Transverse colon (tissue), 4 donors: ENCODE measurements at regions not wholly inside any gene's neighbourhood (a gene's known extent, or its start where the extent isn't known, plus 50 kb on each side); places are given as distances from the start of the nearest gene placed in this dataset.
"Not testable (repeated sequence)": the region's sequence is repeated elsewhere in the genome, so short reads cannot be mapped to it uniquely, and the experiment has no call there.

Experiments
- DNase-seq: peaks from one replicate; pipeline ENCODE4 v3.0.0-alpha.2; 2019
- H3K27ac ChIP-seq, 4 donors: fragments of 200-600 bp; sonication (generic); 2 replicates each; pipeline ENCODE4 v1.5.1; 2016 to 2018; ENCODE audit warnings: inconsistent platforms in 4 of 4
- H3K27me3 ChIP-seq: fragments of 200-600 bp; sonication (generic); 2 replicates; pipeline ENCODE4 v1.5.1; 2017; ENCODE audit warnings: inconsistent platforms
- H3K36me3 ChIP-seq, 4 donors: fragments of 200-600 bp; sonication (generic); 2 replicates each; pipeline ENCODE4 v1.5.1; 2017 to 2019; ENCODE audit warnings: inconsistent platforms in 4 of 4
- H3K4me1 ChIP-seq, 4 donors: fragments of 200-600 bp; sonication (generic); 2 replicates each; pipeline ENCODE4 v1.5.1; 2017 to 2020; ENCODE audit warnings: inconsistent platforms in 4 of 4
- H3K4me3 ChIP-seq, 4 donors: fragments of 200-600 bp; sonication (generic); 1 replicate in 1 of 4; 2 replicates in 3 of 4; pipeline versions ENCODE4 v1.5.1 to v1.6.1; 2017 to 2019; ENCODE audit warnings: inconsistent platforms in 4 of 4
- H3K9me3 ChIP-seq, 2 donors: fragments of 200-600 bp; sonication (generic); 2 replicates each; pipeline ENCODE4 v1.5.1; 2017 to 2019; ENCODE audit warnings: inconsistent platforms in 2 of 2
- EP300 ChIP-seq: sonication (generic); formaldehyde crosslinking; IDR thresholded peaks from one replicate; pipeline ENCODE4 v1.6.1; 2017; ENCODE audit warnings: antibody characterized with exemption, low read depth
- POLR2A ChIP-seq: fragments of 450-650 bp; IDR thresholded peaks from one replicate; pipeline ENCODE4 v1.6.1; 2016; ENCODE audit warnings: antibody characterized with exemption, mild to moderate bottlenecking, moderate library complexity
- POLR2AphosphoS5 ChIP-seq, 3 donors: sonication (generic); formaldehyde crosslinking; IDR thresholded peaks; one replicate each; pipeline ENCODE4 v1.6.1; 2016; ENCODE audit warnings: antibody characterized with exemption in 3 of 3
- WGBS, 2 donors: methylation state at CpG; one replicate each; pipeline ENCODE4 v1.1.5; 2018; ENCODE audit warnings: low coverage in 1 of 2; 5-methylcytosine and 5-hydroxymethylcytosine counted together
- in situ Hi-C, 4 donors: fragments of 200-750 bp; cut with MboI; loops; one replicate each; pipeline versions ENCODE4 v1.15.0 to v1.15.1; 2017; ENCODE audit warnings: low sequenced_read_pairs in 3 of 4, low pct_ligation_motif_present in 1 of 4, low pct_unique_long_range_greater_than_20kb in 1 of 4
- intact Hi-C: fragments of 100-400 bp; cut with DNase I; formaldehyde crosslinking; loops from one replicate; pipeline ENCODE4 v1.15.1; 2023; ENCODE audit warnings: low total_unique reads
- TF ChIP-seq, protein P1 (sequence below), 5 experiments: fragments of 200-600 bp in 3 of 5; fragments of 450-650 bp in 2 of 5; sonication (generic) in 3 of 5; IDR thresholded peaks; 1 replicate in 2 of 5; 2 replicates in 3 of 5; pipeline ENCODE4 v1.5.1; 2016 to 2017; ENCODE audit warnings: antibody characterized with exemption in 5 of 5, inconsistent platforms in 3 of 5, mild to moderate bottlenecking in 2 of 5, moderate library complexity in 1 of 5

DNA sequence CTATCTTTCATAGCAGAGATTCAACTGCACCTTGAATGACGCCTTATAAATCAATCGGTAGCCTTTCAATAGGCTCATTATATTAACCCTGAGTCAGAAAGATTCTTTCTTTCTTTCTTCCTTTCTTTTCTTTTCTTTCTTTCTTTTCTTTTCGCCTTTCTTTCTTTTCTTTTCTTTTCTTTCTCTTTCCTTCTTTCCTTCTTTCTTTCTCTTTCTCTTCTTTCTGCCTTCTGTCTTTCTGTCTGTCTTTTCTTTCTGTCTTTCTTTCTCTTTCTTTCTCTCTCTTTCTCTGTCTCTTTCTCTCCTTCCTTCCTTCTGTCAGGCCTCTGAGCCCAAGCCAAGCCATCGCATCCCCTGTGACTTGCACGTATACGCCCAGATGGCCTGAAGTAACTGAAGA, 86.0 kb upstream of the CLINT1 start:
- intact Hi-C loops, result no loop called here
- Histone ChIP-seq H3K36me3 (no peaks in the 10 kb centered on the region), H3K4me3 (no peak overlapping the region), H3K4me1 (peaks cover 0 to 8% (median 4%) of the 10 kb centered on the region in 4 donors), H3K27me3 (no peaks in the 10 kb centered on the region), H3K27ac (no peak overlapping the region), H3K9me3 (no peaks in the 10 kb centered on the region)
- TF ChIP-seq POLR2AphosphoS5 (IDR thresholded peaks at IDR 0.05), result no peak
- no peak for TF ChIP-seq POLR2A
- no peak for TF ChIP-seq EP300
- TF ChIP-seq, protein P1, sequence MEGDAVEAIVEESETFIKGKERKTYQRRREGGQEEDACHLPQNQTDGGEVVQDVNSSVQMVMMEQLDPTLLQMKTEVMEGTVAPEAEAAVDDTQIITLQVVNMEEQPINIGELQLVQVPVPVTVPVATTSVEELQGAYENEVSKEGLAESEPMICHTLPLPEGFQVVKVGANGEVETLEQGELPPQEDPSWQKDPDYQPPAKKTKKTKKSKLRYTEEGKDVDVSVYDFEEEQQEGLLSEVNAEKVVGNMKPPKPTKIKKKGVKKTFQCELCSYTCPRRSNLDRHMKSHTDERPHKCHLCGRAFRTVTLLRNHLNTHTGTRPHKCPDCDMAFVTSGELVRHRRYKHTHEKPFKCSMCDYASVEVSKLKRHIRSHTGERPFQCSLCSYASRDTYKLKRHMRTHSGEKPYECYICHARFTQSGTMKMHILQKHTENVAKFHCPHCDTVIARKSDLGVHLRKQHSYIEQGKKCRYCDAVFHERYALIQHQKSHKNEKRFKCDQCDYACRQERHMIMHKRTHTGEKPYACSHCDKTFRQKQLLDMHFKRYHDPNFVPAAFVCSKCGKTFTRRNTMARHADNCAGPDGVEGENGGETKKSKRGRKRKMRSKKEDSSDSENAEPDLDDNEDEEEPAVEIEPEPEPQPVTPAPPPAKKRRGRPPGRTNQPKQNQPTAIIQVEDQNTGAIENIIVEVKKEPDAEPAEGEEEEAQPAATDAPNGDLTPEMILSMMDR (IDR thresholded peaks at IDR 0.05), result no peak
- DNase-seq, result no peak
- 89 to 93% methylated on average over 4 to 6 of the region's 6 CpGs for WGBS, 2 donors
- in situ Hi-C loops, result loop anchor here in 2 of 4 donors (10.0 to 25.0 kb wide), 2 partner anchors 130 to 133 kb away; no protein-coding TSS in a partner anchor

DNA sequence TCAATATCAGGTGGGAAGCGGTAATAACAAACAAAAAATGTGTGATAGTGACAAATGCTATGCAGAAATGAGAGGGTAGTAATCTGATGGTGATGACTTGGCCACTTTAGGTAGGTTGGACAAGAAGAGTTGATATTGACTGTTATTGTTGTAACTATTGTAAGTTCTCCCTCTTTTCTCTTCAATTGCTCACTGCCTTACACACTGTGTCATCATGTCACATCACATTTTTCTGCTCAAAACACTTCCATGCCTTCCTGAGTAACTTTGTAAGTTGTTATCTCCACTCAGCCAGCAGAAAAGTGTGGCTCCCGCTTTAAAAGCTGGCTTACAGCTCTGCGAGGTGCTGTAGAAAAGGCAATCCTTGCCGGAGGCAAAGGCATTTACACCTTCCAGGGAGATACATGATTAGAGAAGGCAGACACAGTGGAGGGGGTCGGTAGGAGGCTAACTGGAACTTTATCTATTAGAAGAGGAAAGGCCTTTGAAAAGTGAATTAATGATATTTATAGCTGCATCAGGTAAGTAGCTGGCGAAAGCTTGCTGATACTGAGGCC, 85.2 kb upstream of the CLINT1 start:
- in situ Hi-C loops, result loop anchor here in 2 of 4 donors (10.0 to 25.0 kb wide), 2 partner anchors 129 to 132 kb away; no protein-coding TSS in a partner anchor
- intact Hi-C loops, result no loop called here
- H3K36me3 ChIP-seq, result no peaks in the 10 kb centered on the region

DNA sequence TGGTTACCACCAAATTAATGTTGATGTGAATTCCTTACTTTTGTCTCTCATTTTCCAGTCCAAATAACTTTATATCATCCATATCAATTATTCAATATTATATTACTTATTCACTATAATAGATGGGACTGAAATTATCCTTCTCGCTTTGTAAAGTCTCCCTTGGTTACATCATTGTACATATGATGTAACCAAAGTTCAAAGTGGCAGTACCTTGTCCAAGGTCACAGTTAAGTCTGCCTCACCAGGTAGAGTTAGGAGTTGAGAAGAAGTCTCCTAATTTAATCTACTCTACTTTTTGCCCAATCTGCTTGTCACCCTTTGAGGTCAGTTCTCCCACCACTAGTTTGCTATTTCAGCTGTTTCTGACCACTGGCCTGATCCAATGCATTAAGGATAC, 83.7 kb upstream of the CLINT1 start:
- Histone ChIP-seq H3K4me3 (no peak overlapping the region), H3K4me1 (no peaks in the 10 kb centered on the region), H3K9me3 (no peaks in the 10 kb centered on the region), H3K27ac (no peak overlapping the region), H3K27me3 (no peaks in the 10 kb centered on the region), H3K36me3 (no peaks in the 10 kb centered on the region)
- TF ChIP-seq EP300 (no peak), POLR2A (no peak), POLR2AphosphoS5 (IDR thresholded peaks at IDR 0.05) (no peak)
- TF ChIP-seq, protein P1 (IDR thresholded peaks at IDR 0.05), result no peak
- in situ Hi-C loops, result loop anchor here in 2 of 4 donors (10.0 to 25.0 kb wide), 2 partner anchors 128 to 130 kb away; no protein-coding TSS in a partner anchor
- no peak for DNase-seq
- WGBS, 2 donors, result 87 to 100% methylated on average over 1 of the region's 1 CpG
- intact Hi-C loops, result no loop called here

More for the DNA sequence above, 85.2 kb upstream of the CLINT1 start:
- Histone ChIP-seq H3K27ac (no peak overlapping the region), H3K4me3 (no peak overlapping the region), H3K27me3 (no peaks in the 10 kb centered on the region), H3K4me1 (peaks cover 0 to 8% (median 3%) of the 10 kb centered on the region in 4 donors), H3K9me3 (no peaks in the 10 kb centered on the region)
- WGBS, 2 donors, result 71 to 83% methylated on average over 6 of the region's 6 CpGs
- TF ChIP-seq, protein P1 (IDR thresholded peaks at IDR 0.05), result no peak
- TF ChIP-seq POLR2AphosphoS5 (IDR thresholded peaks at IDR 0.05) (no peak), POLR2A (no peak), EP300 (no peak)
- no peak for DNase-seq

DNA sequence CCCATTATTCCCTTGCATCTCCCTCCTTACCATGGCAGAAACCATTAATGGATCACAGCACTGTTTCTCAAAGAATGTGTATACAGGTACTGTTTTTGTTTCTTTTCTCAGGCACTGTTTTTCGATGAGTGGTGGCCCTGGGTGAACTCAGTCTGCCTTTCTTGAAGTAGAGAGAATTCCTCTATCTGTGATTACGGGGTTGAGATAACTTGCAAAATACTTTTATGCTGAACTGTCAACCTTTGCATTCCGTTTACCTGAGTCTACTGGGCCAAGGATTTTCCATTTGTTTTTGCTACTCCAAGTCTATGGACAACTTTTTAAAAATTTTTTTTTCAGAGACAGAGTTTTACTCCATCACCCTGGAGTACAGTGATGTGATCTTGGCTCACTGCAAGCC, 82.7 kb upstream of the CLINT1 start:
- H3K27me3 ChIP-seq, result no peaks in the 10 kb centered on the region
- H3K36me3 ChIP-seq, result no peaks in the 10 kb centered on the region
- H3K4me1 ChIP-seq, result no peaks in the 10 kb centered on the region
- no peaks in the 10 kb centered on the region for H3K9me3 ChIP-seq
- TF ChIP-seq POLR2AphosphoS5 (IDR thresholded peaks at IDR 0.05), result no peak
- TF ChIP-seq, protein P1 (IDR thresholded peaks at IDR 0.05), result no peak
- TF ChIP-seq POLR2A, result no peak
- no peak for TF ChIP-seq EP300
- DNase-seq, result no peak
- intact Hi-C loops (no loop called here), in situ Hi-C loops (loop anchor here in 2 of 4 donors (10.0 to 25.0 kb wide), 2 partner anchors 127 to 129 kb away; no protein-coding TSS in a partner anchor)
- WGBS, 2 donors, result 88 to 97% methylated on average over 3 of the region's 3 CpGs
- no peak overlapping the region for H3K27ac ChIP-seq
- H3K4me3 ChIP-seq, result no peak overlapping the region

DNA sequence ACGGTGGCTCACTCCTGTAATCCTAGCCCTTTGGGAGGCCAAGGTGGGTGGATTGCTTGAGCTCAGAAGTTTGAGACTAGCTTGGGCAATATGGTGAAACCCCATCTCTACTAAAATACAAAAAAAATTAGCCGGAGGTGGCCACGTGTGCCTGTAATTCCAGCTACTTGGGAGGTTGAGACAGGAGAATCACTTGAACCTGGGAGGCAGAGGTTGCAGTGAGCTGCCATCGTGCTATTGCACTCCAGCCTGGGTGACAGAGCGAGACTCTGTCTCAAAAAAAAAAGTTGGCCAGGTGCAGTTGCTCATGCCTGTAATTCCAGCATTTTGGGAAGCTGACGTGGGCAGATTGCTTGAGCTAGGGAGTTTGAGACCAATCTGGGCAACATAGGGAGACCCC, 79.2 kb upstream of the CLINT1 start:
- H3K27ac ChIP-seq, H3K36me3 ChIP-seq, H3K4me1 ChIP-seq, DNase-seq, H3K4me3 ChIP-seq, H3K27me3 ChIP-seq: not testable (repeated sequence)
- in situ Hi-C loops (loop anchor here in 1 of 4 donors (25.0 kb wide), 1 partner anchor 126 kb away; no protein-coding TSS in a partner anchor), intact Hi-C loops (loop anchor here (10.0 kb wide), 1 partner anchor 1723 kb away; no protein-coding TSS in a partner anchor)
- peaks cover 8 to 10% of the 10 kb centered on the region in 2 donors for H3K9me3 ChIP-seq
- 98% methylated on average over 6 of the region's 6 CpGs; no CpG with 5 or more reads in 1 of the 2 donors for WGBS, 2 donors

DNA sequence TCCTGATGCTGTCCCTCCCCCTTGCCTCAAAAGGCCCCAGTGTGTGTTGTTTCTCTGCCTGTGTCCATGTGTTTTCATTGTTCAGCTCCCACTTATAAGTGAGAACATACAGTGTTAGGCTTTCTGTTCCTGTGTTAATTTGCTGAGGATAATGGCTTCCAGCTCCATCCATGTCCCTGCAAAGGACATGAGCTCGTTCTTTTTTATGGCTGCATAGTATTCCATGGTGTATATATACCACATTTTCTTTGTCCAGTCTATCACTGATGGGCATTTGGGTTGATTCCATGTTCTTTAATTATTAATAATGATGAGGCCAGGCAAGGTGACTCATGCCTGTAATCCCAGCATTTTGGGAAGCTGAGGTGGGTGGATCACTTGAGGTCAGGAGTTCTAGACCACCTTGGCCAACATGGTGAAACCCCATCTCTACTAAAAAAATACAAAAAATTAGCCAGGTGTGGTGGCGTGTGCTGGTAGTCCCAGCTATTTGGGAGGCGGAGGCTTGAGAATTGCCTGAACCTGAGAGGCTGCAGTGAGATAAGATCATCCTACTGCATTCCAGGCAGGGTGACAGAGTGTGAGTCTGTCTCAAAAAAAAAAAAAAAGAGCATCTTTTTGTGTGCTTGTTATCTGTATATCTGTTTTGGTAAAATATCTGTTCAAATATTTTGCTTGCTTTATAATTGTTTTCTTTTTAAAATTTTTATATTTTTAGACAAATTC, 78.0 kb upstream of the CLINT1 start:
- not testable (repeated sequence) for H3K4me3 ChIP-seq, H3K4me1 ChIP-seq, H3K27me3 ChIP-seq, DNase-seq, H3K27ac ChIP-seq, H3K36me3 ChIP-seq
- H3K9me3 ChIP-seq, result peaks cover 8 to 10% of the 10 kb centered on the region in 2 donors
- 89 to 93% methylated on average over 2 to 3 of the region's 3 CpGs for WGBS, 2 donors
- intact Hi-C loops (loop anchor here (10.0 kb wide), 1 partner anchor 1722 kb away; no protein-coding TSS in a partner anchor), in situ Hi-C loops (loop anchor here in 1 of 4 donors (25.0 kb wide), 1 partner anchor 125 kb away; no protein-coding TSS in a partner anchor)
